BJ (cell line): ENCODE measurements at regions not wholly inside any gene's neighbourhood (a gene's known extent, or its start where the extent isn't known, plus 50 kb on each side); places are given as distances from the start of the nearest gene placed in this dataset.
"Not testable (repeated sequence)": the region's sequence is repeated elsewhere in the genome, so short reads cannot be mapped to it uniquely, and the experiment has no call there.

ENCODE experiments used
- CTCF ChIA-PET: fragments of 350-600 bp; formaldehyde crosslinking; extraction: SDS; loops from one replicate; lab custom pipeline; 2021; ENCODE audit warnings: antibody characterized with exemption, inconsistent platforms; lab: Yijun Ruan, JAX
- POLR2A ChIA-PET: fragments of 300-600 bp; sonication (Branson Sonifier 250); formaldehyde crosslinking; extraction: SDS; loops from one replicate; lab custom pipeline; 2021; ENCODE audit warnings: antibody characterized with exemption; lab: Charles Lee
- DNase-seq: peaks from one replicate; pipeline ENCODE4 v3.0.0-alpha.2; 2011; ENCODE audit warnings: low read depth
- H3K27me3 ChIP-seq: 2 replicates; pipeline ENCODE4 v1.6.0; 2011; ENCODE audit warnings: low read length; ENCODE audit not compliant: control insufficient read depth, insufficient read depth
- H3K36me3 ChIP-seq: 2 replicates; pipeline ENCODE4 v1.5.1; 2011; ENCODE audit warnings: low read length; ENCODE audit not compliant: control insufficient read depth, insufficient read depth
- H3K4me3 ChIP-seq: 2 replicates; pipeline ENCODE4 v1.5.1; 2011; ENCODE audit warnings: low read depth, mild to moderate bottlenecking, control low read depth, low read length
- CTCF ChIP-seq: IDR thresholded peaks from 2 replicates; pipeline ENCODE4 v1.5.1; 2011; ENCODE audit warnings: low read depth, mild to moderate bottlenecking, control low read depth, inconsistent platforms, low read length, moderate library complexity; ENCODE audit not compliant: insufficient read depth

GRCh38 chr6:27002447-27002846 lies 245.1 kb upstream of the PRSS16 start:
- CTCF ChIA-PET = no interaction called here
- TF ChIP-seq CTCF = no peak
- H3K27me3 ChIP-seq = no peaks in the 10 kb centered on the region
- no peaks in the 10 kb centered on the region for H3K36me3 ChIP-seq
- DNase-seq = no peak
- POLR2A ChIA-PET = no interaction called here
- no peak overlapping the region for H3K4me3 ChIP-seq

GRCh38 chr6:27007020-27007419 lies 240.5 kb upstream of the PRSS16 start:
- Histone ChIP-seq H3K36me3 (no peaks in the 10 kb centered on the region), H3K27me3 (no peaks in the 10 kb centered on the region), H3K4me3 (no peak overlapping the region)
- DNase-seq = no peak
- CTCF ChIA-PET = no interaction called here
- POLR2A ChIA-PET = no interaction called here
- no peak for TF ChIP-seq CTCF

GRCh38 chr6:27008613-27009012 lies 238.9 kb upstream of the PRSS16 start:
- H3K27me3 ChIP-seq, POLR2A ChIA-PET, H3K36me3 ChIP-seq, DNase-seq, CTCF ChIA-PET, H3K4me3 ChIP-seq: not testable (repeated sequence)

GRCh38 chr6:27014053-27014452 lies 233.4 kb upstream of the PRSS16 start:
- H3K4me3 ChIP-seq, CTCF ChIA-PET, H3K36me3 ChIP-seq, H3K27me3 ChIP-seq, DNase-seq, POLR2A ChIA-PET: not testable (repeated sequence)

GRCh38 chr6:27016689-27017088 lies 230.8 kb upstream of the PRSS16 start:
- DNase-seq = no peak
- CTCF ChIA-PET = no interaction called here
- POLR2A ChIA-PET = no interaction called here
- TF ChIP-seq CTCF = no peak
- Histone ChIP-seq H3K27me3 (no peaks in the 10 kb centered on the region), H3K4me3 (no peak overlapping the region), H3K36me3 (no peaks in the 10 kb centered on the region)

GRCh38 chr6:27018401-27018800 lies 229.1 kb upstream of the PRSS16 start:
- H3K36me3 ChIP-seq, H3K4me3 ChIP-seq, CTCF ChIA-PET, H3K27me3 ChIP-seq, DNase-seq: not testable (repeated sequence)
- POLR2A ChIA-PET = interaction anchor here (0.6 kb wide), 1 partner anchor 18 kb away, joined by 5 read pairs; no protein-coding TSS in a partner anchor
